ENCODE measurements at regions not wholly inside any gene's neighbourhood (a gene's known extent, or its start where the extent isn't known, plus 50 kb on each side); places are given as distances from the start of the nearest gene placed in this dataset.
A peak's percentile ranks its signal among the peaks of the same experiment; 100 is the strongest.
"Not testable (repeated sequence)": the region's sequence is repeated elsewhere in the genome, so short reads cannot be mapped to it uniquely, and the experiment has no call there.

DNA sequence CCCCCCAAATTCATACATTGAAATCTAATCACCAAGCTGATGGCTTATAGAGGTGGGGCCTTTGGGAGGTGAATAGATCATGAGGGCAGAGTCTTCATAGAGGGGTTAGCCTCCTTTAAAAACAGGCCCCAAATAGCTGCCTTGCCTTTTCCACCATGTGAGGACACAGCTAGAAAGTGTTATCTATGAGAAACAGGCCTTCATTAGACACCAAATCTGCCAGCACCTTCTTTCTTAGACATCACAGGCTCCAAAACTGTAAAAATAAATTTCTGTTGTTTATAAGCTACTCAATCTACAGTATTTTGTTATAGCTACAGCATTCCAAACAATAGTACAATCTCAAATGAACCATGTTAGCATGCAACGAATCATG, 459.3 kb upstream of the GCFC2 start:
- no peak for DNase-seq (ENCODE audit: low spot score)

- no peak for DNase-seq (ENCODE audit: low spot score)
Measured at GRCh38 chr2:76169276-76170008, 458.7 kb upstream of the GCFC2 start.

- DNase-seq (ENCODE audit: low spot score): no peak
Measured at GRCh38 chr2:76163860-76164259, 453.1 kb upstream of the GCFC2 start.

GRCh38 chr2:76160670-76161069, 450.0 kb upstream of the GCFC2 start:
- DNase-seq (ENCODE audit: low spot score): no peak

GRCh38 chr2:76159042-76159648, 448.4 kb upstream of the GCFC2 start:
- no peak for DNase-seq (ENCODE audit: low spot score)

- no peak for DNase-seq (ENCODE audit: low spot score)
Measured at GRCh38 chr2:76157531-76157930, 446.8 kb upstream of the GCFC2 start.

DNA sequence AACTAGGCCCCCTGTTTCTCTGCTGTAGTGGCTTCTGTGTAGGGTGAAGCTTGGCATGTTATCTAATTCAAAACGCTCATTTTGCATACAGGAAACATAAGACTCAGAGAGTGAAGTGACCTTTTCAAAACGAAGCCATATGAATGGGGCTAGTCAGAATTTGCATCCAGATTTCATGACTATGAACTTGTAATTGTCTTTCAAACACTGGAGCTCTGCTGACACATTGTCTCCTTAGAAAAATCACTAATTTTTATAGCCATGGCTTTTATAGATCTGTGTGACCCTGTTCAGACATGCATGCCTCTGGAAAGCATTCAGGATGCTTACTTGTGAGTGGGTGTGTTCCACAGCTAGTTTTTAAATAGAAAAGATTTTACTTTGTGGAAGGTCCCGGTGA, 444.3 kb upstream of the GCFC2 start:
- DNase-seq (ENCODE audit: low spot score): no peak

DNA sequence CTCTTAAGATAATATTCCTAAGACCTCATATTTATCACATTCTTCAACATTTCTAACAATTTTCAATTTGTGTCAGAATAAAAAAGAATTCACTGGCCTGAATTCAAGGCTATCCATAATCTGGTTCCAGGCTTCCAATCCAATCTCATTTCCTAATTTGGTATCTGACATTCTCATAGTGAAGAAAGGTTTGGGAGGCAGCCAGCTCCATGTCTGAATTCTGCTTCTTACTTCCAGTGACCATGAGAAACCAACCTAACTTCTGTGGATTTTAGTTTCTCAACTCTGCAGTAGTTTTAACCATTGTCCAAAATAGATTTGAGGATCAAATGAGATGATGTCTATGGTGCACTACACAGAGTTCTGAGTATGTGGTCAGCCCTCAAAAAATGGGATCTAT, 439.1 kb upstream of the GCFC2 start:
- DNase-seq (ENCODE audit: low spot score): no peak

GRCh38 chr2:76139303-76139702, 428.6 kb upstream of the GCFC2 start:
- DNase-seq (ENCODE audit: low spot score): not testable (repeated sequence)

DNA sequence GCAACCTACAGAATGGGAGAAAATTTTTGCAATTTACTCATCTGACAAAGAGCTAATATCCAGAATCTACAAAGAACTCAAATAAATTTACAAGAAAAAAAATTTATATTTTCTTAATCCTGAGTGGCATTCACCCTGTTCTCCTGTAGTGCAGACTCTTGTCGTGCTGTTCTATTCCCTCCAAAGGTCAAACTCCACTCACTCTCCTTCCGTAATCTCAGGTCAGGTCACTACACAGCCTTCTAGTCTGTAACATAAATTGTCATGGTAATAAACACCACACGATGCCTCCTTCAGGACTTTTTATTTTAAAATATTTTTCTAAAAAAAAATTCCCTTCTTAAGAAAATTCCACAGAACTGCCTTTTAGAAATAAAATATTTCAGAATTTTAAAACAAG, 417.9 kb upstream of the GCFC2 start:
- DNase-seq (ENCODE audit: low spot score): no peak

- DNase-seq (ENCODE audit: low spot score): peak; percentile 6
Measured at GRCh38 chr2:76120176-76120575, 409.5 kb upstream of the GCFC2 start.

GRCh38 chr2:76089683-76090082, 379.0 kb upstream of the GCFC2 start:
- DNase-seq (ENCODE audit: low spot score): no peak

- no peak for DNase-seq (ENCODE audit: low spot score)
Measured at GRCh38 chr2:76083248-76083647, 372.5 kb upstream of the GCFC2 start.

DNA sequence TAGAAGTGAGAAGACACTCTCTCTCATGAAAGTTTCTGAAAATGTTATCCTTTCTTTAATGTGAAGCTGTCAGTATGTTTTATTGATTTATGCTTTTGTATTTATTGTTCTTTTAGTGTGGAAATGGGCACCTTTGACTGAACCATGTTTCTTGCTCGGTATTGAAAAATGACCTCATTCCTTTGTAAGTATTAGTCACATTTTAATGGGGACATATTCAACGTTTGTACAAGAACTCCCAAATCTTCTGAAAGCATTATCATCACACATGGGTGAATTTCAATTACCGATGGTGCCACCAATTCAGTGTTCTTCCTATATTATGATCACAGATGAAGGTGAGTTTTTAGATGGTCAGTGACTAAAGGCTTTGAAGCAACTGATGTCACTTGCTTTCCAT, 371.8 kb upstream of the GCFC2 start:
- no peak for DNase-seq (ENCODE audit: low spot score)

GRCh38 chr2:76080154-76080553, 369.4 kb upstream of the GCFC2 start:
- DNase-seq (ENCODE audit: low spot score): peak; percentile 3

- no peak for DNase-seq (ENCODE audit: low spot score)
Measured at GRCh38 chr2:76075126-76075525, 364.4 kb upstream of the GCFC2 start.

GRCh38 chr2:76073992-76074604, 363.4 kb upstream of the GCFC2 start:
- no peak for DNase-seq (ENCODE audit: low spot score)

DNA sequence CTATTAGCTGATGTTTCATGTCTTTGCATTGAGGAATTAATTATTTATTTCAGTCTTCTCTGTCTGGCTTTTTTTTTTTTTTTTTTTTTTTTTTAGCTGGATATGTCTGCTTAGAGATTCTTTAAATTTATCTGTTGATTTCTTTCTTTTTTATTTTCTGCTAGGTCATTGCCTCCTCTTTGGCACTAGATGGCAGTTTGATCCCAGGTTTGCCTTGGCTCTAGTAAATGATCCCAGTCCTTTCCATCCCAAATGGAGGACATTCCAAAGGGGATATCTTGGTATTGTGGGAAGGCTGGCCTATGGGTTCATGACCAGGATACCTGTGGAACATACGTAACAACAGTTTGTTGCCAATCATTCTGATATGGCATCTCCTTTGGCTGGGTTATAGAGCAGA, 339.5 kb upstream of the GCFC2 start:
- DNase-seq (ENCODE audit: low spot score): peak; percentile 27

- no peak for DNase-seq (ENCODE audit: low spot score)
Measured at GRCh38 chr2:76044701-76045100, 334.0 kb upstream of the GCFC2 start.

GRCh38 chr2:76039505-76039904, 328.8 kb upstream of the GCFC2 start:
- DNase-seq (ENCODE audit: low spot score): no peak

DNA sequence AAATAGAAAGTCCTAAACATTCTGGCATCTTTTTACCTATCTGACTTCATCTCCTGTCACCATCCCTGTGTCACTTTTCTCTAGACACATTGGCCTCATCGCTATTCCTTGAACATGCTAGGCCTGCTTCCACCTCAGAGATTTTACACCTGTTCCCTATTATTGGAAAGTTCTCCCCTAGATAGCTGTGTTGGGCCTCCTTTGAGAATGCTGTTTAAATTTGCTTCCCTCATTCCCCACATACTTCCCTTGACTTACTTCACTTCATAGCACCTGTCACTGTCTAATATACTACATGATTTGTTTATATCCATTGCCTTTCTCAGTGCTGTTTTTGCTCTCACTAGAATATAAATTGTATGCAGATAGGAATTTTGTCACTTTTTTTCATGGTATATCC, 317.0 kb upstream of the GCFC2 start:
- no peak for DNase-seq (ENCODE audit: low spot score)

GRCh38 chr2:76019128-76019527, 308.4 kb upstream of the GCFC2 start:
- peak; percentile 1 for DNase-seq (ENCODE audit: low spot score)

- no peak for DNase-seq (ENCODE audit: low spot score)
Measured at GRCh38 chr2:76009484-76009883, 298.8 kb upstream of the GCFC2 start.

All from RKO (cell line).